Hematopoietic multipotent progenitor cell treated with erythropoietin and hydrocortisone succinate and interleukin-3 and kit ligand, for 6 days (in vitro differentiated cells): ENCODE measurements at regions not wholly inside any gene's neighbourhood (a gene's known extent, or its start where the extent isn't known, plus 50 kb on each side); places are given as distances from the start of the nearest gene placed in this dataset.

ENCODE experiments used
- DNase-seq: peaks from one replicate; pipeline ENCODE4 v3.0.0-alpha.2; 2015

GRCh38 chr9:89889865-89890264 lies 285.1 kb downstream of the GADD45G start:
- no peak for DNase-seq

- no peak for DNase-seq
Measured at GRCh38 chr9:89890326-89890980, 285.6 kb downstream of the GADD45G start.

GRCh38 chr9:89891221-89891590 lies 286.4 kb downstream of the GADD45G start:
- DNase-seq: no peak

- no peak for DNase-seq
Measured at GRCh38 chr9:89891591-89892304, 286.9 kb downstream of the GADD45G start.

- DNase-seq: no peak
Measured at GRCh38 chr9:89892920-89893319, 288.1 kb downstream of the GADD45G start.

- no peak for DNase-seq
Measured at GRCh38 chr9:89893886-89894285, 289.1 kb downstream of the GADD45G start.

GRCh38 chr9:89896806-89897340 lies 292.1 kb downstream of the GADD45G start:
- DNase-seq: no peak

- no peak for DNase-seq
Measured at GRCh38 chr9:89899573-89899972, 294.8 kb downstream of the GADD45G start.

GRCh38 chr9:89901920-89902319 lies 297.1 kb downstream of the GADD45G start:
- no peak for DNase-seq

GRCh38 chr9:89902450-89903140 lies 297.8 kb downstream of the GADD45G start:
- no peak for DNase-seq

GRCh38 chr9:89903141-89903475 lies 298.3 kb downstream of the GADD45G start:
- no peak for DNase-seq

- no peak for DNase-seq
Measured at GRCh38 chr9:89905606-89906338, 301.0 kb downstream of the GADD45G start.

- no peak for DNase-seq
Measured at GRCh38 chr9:89911721-89912604, 307.2 kb downstream of the GADD45G start.

GRCh38 chr9:89912605-89912953 lies 307.8 kb downstream of the GADD45G start:
- DNase-seq: no peak

GRCh38 chr9:89915187-89915586 lies 310.4 kb downstream of the GADD45G start:
- DNase-seq: no peak

- no peak for DNase-seq
Measured at GRCh38 chr9:89916001-89916597, 311.3 kb downstream of the GADD45G start.

GRCh38 chr9:89917861-89918260 lies 313.0 kb downstream of the GADD45G start:
- no peak for DNase-seq

- DNase-seq: peak; percentile 68
Measured at GRCh38 chr9:89919171-89919681, 314.4 kb downstream of the GADD45G start.

- no peak for DNase-seq
Measured at GRCh38 chr9:89920131-89920530, 315.3 kb downstream of the GADD45G start.

- no peak for DNase-seq
Measured at GRCh38 chr9:89920951-89921350, 316.1 kb downstream of the GADD45G start.

- DNase-seq: no peak
Measured at GRCh38 chr9:89922099-89922498, 317.3 kb downstream of the GADD45G start.

- no peak for DNase-seq
Measured at GRCh38 chr9:89923174-89923573, 318.4 kb downstream of the GADD45G start.
